Natural killer cell (primary cell): ENCODE measurements at regions not wholly inside any gene's neighbourhood (a gene's known extent, or its start where the extent isn't known, plus 50 kb on each side); places are given as distances from the start of the nearest gene placed in this dataset.
"Not testable (repeated sequence)": the region's sequence is repeated elsewhere in the genome, so short reads cannot be mapped to it uniquely, and the experiment has no call there.

Source experiments
- ATAC-seq, 3 donors: fragments of 150-1000 bp in 2 of 3; fragments of 200-7000 bp in 1 of 3; cut with Tn5 transposase; 1 replicate in 1 of 3; 2 replicates in 2 of 3; pipeline ENCODE4 v1.10.0; 2021; ENCODE audit warnings: mild to moderate bottlenecking in 2 of 3, moderate library complexity in 2 of 3
- DNase-seq, 2 donors: peaks; one replicate each; pipeline versions ENCODE4 v3.0.0 to v3.0.0-alpha.2; 2013 to 2021; ENCODE audit warnings: mixed read lengths in 1 of 2
- H3K27ac ChIP-seq: one replicate; pipeline ENCODE4 v1.5.1; 2013; ENCODE audit warnings: mild to moderate bottlenecking, low read length
- H3K27me3 ChIP-seq: one replicate; pipeline ENCODE4 v1.6.1; 2013; ENCODE audit warnings: low read length; ENCODE audit not compliant: control insufficient read depth, insufficient read depth
- H3K36me3 ChIP-seq: one replicate; pipeline ENCODE4 v1.6.1; 2013; ENCODE audit warnings: low read length; ENCODE audit not compliant: control insufficient read depth, insufficient read depth
- H3K4me1 ChIP-seq: one replicate; pipeline ENCODE4 v1.6.1; 2013; ENCODE audit warnings: low read length; ENCODE audit not compliant: control insufficient read depth, insufficient read depth
- H3K4me3 ChIP-seq: one replicate; pipeline ENCODE4 v1.5.1; 2013; ENCODE audit warnings: low read length
- H3K9me3 ChIP-seq: one replicate; pipeline ENCODE4 v1.6.1; 2013; ENCODE audit warnings: low read length; ENCODE audit not compliant: control insufficient read depth, insufficient read depth
- H3K27ac Mint-ChIP-seq, 2 donors: one replicate each; pipeline ENCODE4 v1.8.0; 2022; ENCODE audit warnings: mild to moderate bottlenecking in 2 of 2, mixed read lengths in 2 of 2, moderate library complexity in 1 of 2
- H3K27me3 Mint-ChIP-seq, 2 donors: one replicate each; pipeline ENCODE4 v1.8.0; 2022; ENCODE audit warnings: low read depth in 2 of 2, mixed read lengths in 2 of 2
- H3K36me3 Mint-ChIP-seq: one replicate; pipeline ENCODE4 v1.8.0; 2022; ENCODE audit warnings: mixed read lengths
- H3K4me1 Mint-ChIP-seq, 2 donors: one replicate each; pipeline ENCODE4 v1.8.0; 2022; ENCODE audit warnings: mixed read lengths in 2 of 2
- H3K4me3 Mint-ChIP-seq: one replicate; pipeline ENCODE4 v1.8.0; 2022; ENCODE audit warnings: mild to moderate bottlenecking, moderate library complexity, mixed read lengths
- H3K9me3 Mint-ChIP-seq, 2 donors: one replicate each; pipeline ENCODE4 v1.8.0; 2022; ENCODE audit warnings: mixed read lengths in 2 of 2
- CTCF ChIP-seq: fragments of 200-600 bp; IDR thresholded peaks from one replicate; pipeline ENCODE4 v1.8.0; 2022; ENCODE audit warnings: antibody characterized with exemption
- WGBS: methylation state at CpG from one replicate; pipeline ENCODE4 v1.1.7; 2013; ENCODE audit warnings: missing lambda C conversion rate; ENCODE audit not compliant: insufficient coverage; 5-methylcytosine and 5-hydroxymethylcytosine counted together
- intact Hi-C: fragments of 100-400 bp; cut with micrococcal nuclease; formaldehyde crosslinking; loops from one replicate; pipeline ENCODE4 v1.14.2; 2022

GRCh38 chr1:79497193-79497773, 490.8 kb upstream of the ADGRL4 start:
- Mint-ChIP-seq H3K9me3 (peaks cover 8 to 16% of the 10 kb centered on the region in 2 donors), H3K27me3 (no peaks in the 10 kb centered on the region), H3K36me3 (no peaks in the 10 kb centered on the region), H3K27ac (no peak overlapping the region), H3K4me3 (no peak overlapping the region), H3K4me1 (no peaks in the 10 kb centered on the region)
- TF ChIP-seq CTCF = no peak
- Histone ChIP-seq H3K4me3 (no peak overlapping the region), H3K36me3 (no peaks in the 10 kb centered on the region), H3K27me3 (no peaks in the 10 kb centered on the region), H3K9me3 (no peaks in the 10 kb centered on the region), H3K27ac (no peak overlapping the region), H3K4me1 (no peaks in the 10 kb centered on the region)
- DNase-seq (no peak), ATAC-seq (no peak)
- intact Hi-C loops = no loop called here
- 18% methylated on average over 1 of the region's 4 CpGs for WGBS

- H3K9me3 Mint-ChIP-seq = peaks cover 11 to 15% of the 10 kb centered on the region in 2 donors
- no peak for ATAC-seq
Measured at GRCh38 chr1:79496129-79496528, 489.6 kb upstream of the ADGRL4 start.

GRCh38 chr1:79493702-79494101, 487.2 kb upstream of the ADGRL4 start:
- WGBS = 62% methylated on average over 4 of the region's 4 CpGs
- H3K9me3 Mint-ChIP-seq = peaks cover 22 to 29% of the 10 kb centered on the region in 2 donors

More at GRCh38 chr1:79496129-79496528, 489.6 kb upstream of the ADGRL4 start:
- Mint-ChIP-seq H3K4me1 (no peaks in the 10 kb centered on the region), H3K36me3 (no peaks in the 10 kb centered on the region), H3K27me3 (no peaks in the 10 kb centered on the region), H3K27ac (no peak overlapping the region), H3K4me3 (no peak overlapping the region)
- TF ChIP-seq CTCF = no peak
- no peak overlapping the region for H3K4me3 ChIP-seq
- no peaks in the 10 kb centered on the region for H3K9me3 ChIP-seq
- H3K4me1 ChIP-seq = no peaks in the 10 kb centered on the region
- no peak for DNase-seq
- intact Hi-C loops = no loop called here
- WGBS = 76% methylated on average over 2 of the region's 2 CpGs
- no peak overlapping the region for H3K27ac ChIP-seq
- H3K27me3 ChIP-seq = no peaks in the 10 kb centered on the region
- H3K36me3 ChIP-seq = no peaks in the 10 kb centered on the region

GRCh38 chr1:79488572-79489121, 482.1 kb upstream of the ADGRL4 start:
- H3K4me3 ChIP-seq, H3K4me3 Mint-ChIP-seq, intact Hi-C loops, DNase-seq, H3K36me3 ChIP-seq, H3K36me3 Mint-ChIP-seq, H3K27me3 ChIP-seq, H3K27ac ChIP-seq, H3K27ac Mint-ChIP-seq, ATAC-seq, H3K4me1 Mint-ChIP-seq, H3K4me1 ChIP-seq, H3K27me3 Mint-ChIP-seq, H3K9me3 ChIP-seq: not testable (repeated sequence)
- 81% methylated on average over 4 of the region's 4 CpGs for whole genome bisulfite sequencing
- H3K9me3 Mint-ChIP-seq = peaks cover 21 to 31% of the 10 kb centered on the region in 2 donors

More at GRCh38 chr1:79493702-79494101, 487.2 kb upstream of the ADGRL4 start:
- H3K4me1 ChIP-seq, H3K27me3 ChIP-seq, H3K27ac ChIP-seq, H3K27ac Mint-ChIP-seq, intact Hi-C loops, H3K4me1 Mint-ChIP-seq, H3K36me3 Mint-ChIP-seq, H3K27me3 Mint-ChIP-seq, H3K36me3 ChIP-seq, DNase-seq, H3K4me3 Mint-ChIP-seq, H3K4me3 ChIP-seq, ATAC-seq, H3K9me3 ChIP-seq: not testable (repeated sequence)
